Mesenchymal stem cell (in vitro differentiated cells and primary cell): ENCODE measurements at regions not wholly inside any gene's neighbourhood (a gene's known extent, or its start where the extent isn't known, plus 50 kb on each side); places are given as distances from the start of the nearest gene placed in this dataset.

Experiments used
- DNase-seq: peaks from one replicate; pipeline ENCODE4 v3.0.0-alpha.2; 2013
- H2AFZ ChIP-seq: one replicate; pipeline ENCODE4 v1.6.1; 2013; ENCODE audit warnings: low read depth, mild to moderate bottlenecking, control low read depth, inconsistent platforms, low read length, moderate library complexity
- H2AK5ac ChIP-seq: 2 replicates; pipeline ENCODE4 v1.6.1; 2013; ENCODE audit warnings: low read length, moderate library complexity, mild to moderate bottlenecking, inconsistent platforms; ENCODE audit not compliant: severe bottlenecking
- H2BK120ac ChIP-seq: one replicate; pipeline ENCODE4 v1.6.1; 2013; ENCODE audit warnings: low read depth, mild to moderate bottlenecking, inconsistent platforms, low read length, moderate library complexity
- H2BK12ac ChIP-seq, 2 experiments: one replicate each; pipeline ENCODE4 v1.6.1; 2013; ENCODE audit warnings: inconsistent platforms in 2 of 2, low read length in 2 of 2, mild to moderate bottlenecking in 2 of 2, moderate library complexity in 2 of 2, control low read depth in 1 of 2
- H2BK15ac ChIP-seq: one replicate; pipeline ENCODE4 v1.6.1; 2013; ENCODE audit warnings: mild to moderate bottlenecking, low read depth, inconsistent platforms; ENCODE audit not compliant: poor library complexity, severe bottlenecking
- H2BK5ac ChIP-seq: 2 replicates; pipeline ENCODE4 v1.6.1; 2013; ENCODE audit warnings: low read depth, mild to moderate bottlenecking, low read length, control low read depth, inconsistent platforms; ENCODE audit not compliant: poor library complexity, severe bottlenecking
- H3K14ac ChIP-seq, 2 experiments: one replicate each; pipeline ENCODE4 v1.6.1; 2013; ENCODE audit warnings: inconsistent platforms in 2 of 2, low read length in 2 of 2, control low read depth in 1 of 2, mild to moderate bottlenecking in 1 of 2, moderate library complexity in 1 of 2
- H3K18ac ChIP-seq, 2 experiments: one replicate each; pipeline ENCODE4 v1.6.1; 2013; ENCODE audit warnings: inconsistent platforms in 2 of 2, low read length in 2 of 2, control low read depth in 1 of 2, low read depth in 1 of 2, mild to moderate bottlenecking in 1 of 2
- H3K23ac ChIP-seq, 2 experiments: one replicate each; pipeline ENCODE4 v1.6.1; 2013; ENCODE audit warnings: inconsistent platforms in 2 of 2, low read length in 2 of 2, mild to moderate bottlenecking in 2 of 2, moderate library complexity in 2 of 2, control low read depth in 1 of 2
- H3K27ac ChIP-seq: 2 replicates; pipeline ENCODE4 v1.5.1; 2013; ENCODE audit warnings: mild to moderate bottlenecking, moderate library complexity, low read length, control low read depth, inconsistent platforms; ENCODE audit not compliant: poor library complexity, severe bottlenecking
- H3K27me3 ChIP-seq, 2 experiments: 2 replicates each; pipeline versions ENCODE4 v1.6.1 to v1.7.0; 2013; ENCODE audit warnings: low read length in 2 of 2, mild to moderate bottlenecking in 2 of 2, moderate library complexity in 2 of 2, control low read depth in 1 of 2, inconsistent platforms in 1 of 2; ENCODE audit not compliant: control insufficient read depth in 1 of 2, insufficient read depth in 1 of 2
- H3K36me3 ChIP-seq, 2 experiments: 2 replicates each; pipeline versions ENCODE4 v1.6.1 to v1.7.0; 2013; ENCODE audit warnings: low read length in 2 of 2, control low read depth in 1 of 2, inconsistent platforms in 1 of 2, low read depth in 1 of 2, mild to moderate bottlenecking in 1 of 2; ENCODE audit not compliant: insufficient read depth in 2 of 2, control insufficient read depth in 1 of 2
- H3K4ac ChIP-seq, 2 experiments: one replicate each; pipeline ENCODE4 v1.6.1; 2013; ENCODE audit warnings: inconsistent platforms in 2 of 2, low read length in 2 of 2, mild to moderate bottlenecking in 2 of 2, moderate library complexity in 2 of 2, control low read depth in 1 of 2, low read depth in 1 of 2
- H3K4me1 ChIP-seq: 2 replicates; pipeline ENCODE4 v1.6.1; 2013; ENCODE audit warnings: low read depth, low read length, control low read depth; ENCODE audit not compliant: control insufficient read depth, insufficient read depth
- H3K4me2 ChIP-seq: 2 replicates; pipeline ENCODE4 v1.6.1; 2013; ENCODE audit warnings: low read length, mild to moderate bottlenecking, inconsistent platforms; ENCODE audit not compliant: poor library complexity, severe bottlenecking
- H3K4me3 ChIP-seq, 2 experiments: 2 replicates each; pipeline versions ENCODE4 v1.5.1 to v1.7.0; 2013; ENCODE audit warnings: low read length in 2 of 2, mild to moderate bottlenecking in 2 of 2, control low read depth in 1 of 2, low read depth in 1 of 2; ENCODE audit not compliant: insufficient read depth in 1 of 2
- H3K79me1 ChIP-seq: replicated peaks from 2 replicates; pipeline ENCODE4 v1.6.1; 2013; ENCODE audit warnings: mild to moderate bottlenecking, control low read depth, low read length, inconsistent platforms; ENCODE audit not compliant: poor library complexity, severe bottlenecking
- H3K9ac ChIP-seq: 2 replicates; pipeline ENCODE4 v1.7.0; 2013; ENCODE audit warnings: mild to moderate bottlenecking, low read length, moderate library complexity
- H3K9me3 ChIP-seq: 2 replicates; pipeline ENCODE4 v1.7.0; 2013; ENCODE audit warnings: mild to moderate bottlenecking, low read length; ENCODE audit not compliant: control insufficient read depth
- H4K8ac ChIP-seq: one replicate; pipeline ENCODE4 v1.6.1; 2013; ENCODE audit warnings: inconsistent platforms, mild to moderate bottlenecking, low read length, moderate library complexity
- H4K91ac ChIP-seq: one replicate; pipeline ENCODE4 v1.6.1; 2013; ENCODE audit warnings: mild to moderate bottlenecking, low read length, inconsistent platforms
- WGBS: methylation state at CpG from one replicate; pipeline ENCODE4 v1.1.7; 2013; ENCODE audit warnings: mixed read lengths; 5-methylcytosine and 5-hydroxymethylcytosine counted together

DNA sequence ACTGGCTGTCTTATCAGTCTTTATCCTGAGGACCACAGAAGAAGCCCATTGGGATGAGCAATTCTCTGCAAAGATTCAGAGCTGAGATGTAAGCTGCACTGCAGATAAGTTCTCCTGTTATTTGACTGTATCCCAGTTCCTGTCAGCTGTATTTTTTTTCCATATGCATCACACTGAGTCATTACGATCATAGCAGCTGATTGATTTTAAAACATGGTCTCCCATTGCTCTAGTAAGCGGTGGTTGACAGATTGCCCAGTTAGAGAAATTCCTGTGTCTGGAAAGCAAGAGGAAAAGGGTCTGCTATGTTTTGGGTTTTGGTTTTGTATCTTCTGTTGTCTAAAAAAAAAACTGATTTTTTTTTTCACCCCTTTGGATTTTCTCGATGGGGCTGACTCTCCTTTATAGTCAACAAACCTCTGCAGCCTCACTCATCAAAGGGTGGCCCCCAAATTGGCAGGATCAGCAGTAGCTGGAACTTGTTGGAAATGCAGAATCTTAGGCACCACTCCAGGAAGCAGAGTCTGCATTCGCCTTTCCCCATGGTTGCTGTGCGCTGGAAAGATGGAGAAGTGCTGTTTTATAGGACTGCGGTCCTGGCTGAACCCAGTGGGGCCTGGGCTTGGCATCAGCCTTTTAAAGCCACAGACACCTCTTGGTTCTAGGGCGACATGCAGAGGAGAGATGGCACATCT, 220.1 kb upstream of the MPHOSPH6 start:
- Histone ChIP-seq H2AFZ (no peak overlapping the region), H3K18ac (no peak overlapping the region), H2BK120ac (no peak overlapping the region), H3K4me3 (no peak overlapping the region), H4K8ac (no peak overlapping the region), H3K27ac (no peak overlapping the region), H2BK12ac (no peak overlapping the region), H2BK15ac (no peak overlapping the region), H3K36me3 (no peaks in the 10 kb centered on the region), H3K14ac (no peak overlapping the region), H3K4me2 (no peak overlapping the region), H3K23ac (no peak overlapping the region), H3K4me1 (no peaks in the 10 kb centered on the region), H4K91ac (no peak overlapping the region), H2BK5ac (no peak overlapping the region), H3K79me1 (no peaks in the 10 kb centered on the region), H3K27me3 (peaks cover 0 to 8% of the 10 kb centered on the region in 2 experiments), H3K4ac (no peak overlapping the region), H3K9me3 (no peaks in the 10 kb centered on the region), H3K9ac (no peak overlapping the region), H2AK5ac (no peak overlapping the region)
- DNase-seq, result no peak
- WGBS, result 84% methylated on average over 7 of the region's 7 CpGs

DNA sequence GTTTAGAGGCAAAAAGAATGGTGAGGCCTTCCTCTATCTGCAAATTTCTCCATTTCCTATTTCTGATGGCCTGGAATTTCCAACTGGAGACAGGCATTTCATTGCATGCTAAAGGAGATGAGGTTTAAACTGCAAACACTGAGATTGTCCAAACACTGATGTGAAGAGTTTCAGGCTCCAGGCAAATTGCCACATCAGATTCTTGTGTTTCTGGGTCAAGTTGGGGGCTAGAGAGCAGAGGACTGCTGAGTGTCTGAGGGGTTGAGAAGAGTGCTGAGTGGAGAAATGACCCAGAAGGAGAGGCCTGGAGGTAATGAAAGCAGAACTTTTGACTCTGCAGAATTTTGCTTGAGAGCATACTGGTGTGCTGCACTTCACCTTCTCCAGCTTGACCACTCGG, 216.7 kb upstream of the MPHOSPH6 start:
- no peak overlapping the region for H2BK15ac ChIP-seq
- H3K27ac ChIP-seq, result no peak overlapping the region
- no peak overlapping the region for H3K4ac ChIP-seq
- H3K4me2 ChIP-seq, result no peak overlapping the region
- no peak overlapping the region for H2AFZ ChIP-seq
- H3K14ac ChIP-seq, result no peak overlapping the region
- H4K91ac ChIP-seq, result no peak overlapping the region
- H2BK12ac ChIP-seq, result no peak overlapping the region
- H2AK5ac ChIP-seq, result no peak overlapping the region
- whole genome bisulfite sequencing, result 50% methylated on average over 1 of the region's 1 CpG
- H3K79me1 ChIP-seq, result no peaks in the 10 kb centered on the region
- no peaks in the 10 kb centered on the region for H3K4me1 ChIP-seq
- no peaks in the 10 kb centered on the region for H3K9me3 ChIP-seq
- H2BK120ac ChIP-seq, result no peak overlapping the region
- no peak overlapping the region for H2BK5ac ChIP-seq
- no peak overlapping the region for H3K18ac ChIP-seq
- no peak overlapping the region for H4K8ac ChIP-seq
- no peak overlapping the region for H3K9ac ChIP-seq
- no peak overlapping the region for H3K23ac ChIP-seq
- DNase-seq, result no peak
- peaks cover 0 to 25% of the 10 kb centered on the region in 2 experiments for H3K27me3 ChIP-seq
- no peak overlapping the region for H3K4me3 ChIP-seq
- no peaks in the 10 kb centered on the region for H3K36me3 ChIP-seq

DNA sequence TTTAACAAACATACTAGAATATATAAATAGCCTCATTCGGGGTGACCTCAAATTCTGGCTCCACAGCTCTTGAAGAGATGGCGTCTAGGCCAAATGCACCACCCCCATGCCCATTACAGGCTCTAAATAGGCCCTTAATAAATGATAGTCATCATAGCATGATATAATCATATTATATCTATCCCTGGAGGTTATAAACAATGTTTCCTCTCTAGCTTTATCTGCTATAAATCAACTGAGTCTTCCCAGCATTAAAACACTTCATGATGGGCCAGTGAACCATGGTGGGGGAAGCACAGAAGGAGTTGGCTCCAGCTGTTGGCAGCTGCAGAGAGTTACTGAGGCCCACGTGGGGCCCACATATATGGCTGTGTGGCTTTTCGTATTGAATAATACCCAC, 214.9 kb upstream of the MPHOSPH6 start:
- Histone ChIP-seq H3K27me3 (peaks cover 0 to 28% of the 10 kb centered on the region in 2 experiments), H3K9ac (no peak overlapping the region), H2BK15ac (no peak overlapping the region), H4K8ac (no peak overlapping the region), H2AFZ (no peak overlapping the region), H2BK12ac (no peak overlapping the region), H3K23ac (no peak overlapping the region), H3K4me2 (no peak overlapping the region), H3K4ac (no peak overlapping the region), H3K36me3 (no peaks in the 10 kb centered on the region), H4K91ac (no peak overlapping the region), H3K18ac (no peak overlapping the region), H2BK120ac (no peak overlapping the region), H3K4me1 (no peaks in the 10 kb centered on the region), H2AK5ac (no peak overlapping the region), H3K27ac (no peak overlapping the region), H2BK5ac (no peak overlapping the region), H3K4me3 (no peak overlapping the region), H3K9me3 (no peaks in the 10 kb centered on the region), H3K79me1 (no peaks in the 10 kb centered on the region), H3K14ac (no peak overlapping the region)
- 74% methylated on average over 2 of the region's 4 CpGs for WGBS
- DNase-seq, result no peak

DNA sequence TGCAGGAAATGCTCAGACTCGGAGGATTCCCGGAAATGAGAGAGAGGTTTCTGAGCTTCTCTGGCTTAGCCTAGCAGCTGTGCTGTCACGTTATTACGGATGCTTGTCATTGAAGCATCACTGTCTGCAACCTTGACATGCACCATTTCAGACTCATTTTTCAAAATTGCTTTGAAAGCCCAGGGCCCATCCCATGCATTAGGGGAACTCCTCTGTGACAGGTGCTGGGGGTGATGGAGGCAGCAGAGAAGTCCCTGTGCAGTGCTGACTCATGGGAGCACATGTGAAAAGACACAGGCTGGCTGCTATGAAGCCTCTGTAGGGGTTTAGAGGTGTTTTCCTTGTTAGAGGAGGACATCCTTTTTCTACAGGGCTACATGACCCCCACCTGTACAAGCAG, 214.0 kb upstream of the MPHOSPH6 start:
- peaks cover 0 to 28% of the 10 kb centered on the region in 2 experiments for H3K27me3 ChIP-seq
- no peak overlapping the region for H4K8ac ChIP-seq
- no peaks in the 10 kb centered on the region for H3K79me1 ChIP-seq
- H3K27ac ChIP-seq, result no peak overlapping the region
- no peaks in the 10 kb centered on the region for H3K9me3 ChIP-seq
- H3K9ac ChIP-seq, result no peak overlapping the region
- H2BK12ac ChIP-seq, result no peak overlapping the region
- no peak overlapping the region for H2BK15ac ChIP-seq
- 92% methylated on average over 4 of the region's 4 CpGs for WGBS
- H3K4me2 ChIP-seq, result no peak overlapping the region
- no peak overlapping the region for H2BK120ac ChIP-seq
- H3K14ac ChIP-seq, result no peak overlapping the region
- no peak overlapping the region for H2AFZ ChIP-seq
- H3K4me1 ChIP-seq, result no peaks in the 10 kb centered on the region
- H3K4ac ChIP-seq, result no peak overlapping the region
- DNase-seq, result no peak
- no peak overlapping the region for H2BK5ac ChIP-seq
- H3K4me3 ChIP-seq, result no peak overlapping the region
- no peak overlapping the region for H4K91ac ChIP-seq
- no peak overlapping the region for H3K18ac ChIP-seq
- no peaks in the 10 kb centered on the region for H3K36me3 ChIP-seq
- H2AK5ac ChIP-seq, result no peak overlapping the region
- no peak overlapping the region for H3K23ac ChIP-seq
